ENCODE measurements at regions not wholly inside any gene's neighbourhood (a gene's known extent, or its start where the extent isn't known, plus 50 kb on each side); places are given as distances from the start of the nearest gene placed in this dataset.

GRCh38 chr2:144598906-144599305 is 79.0 kb upstream of the ZEB2 start:
- TF ChIP-seq REST (IDR thresholded peaks at IDR 0.05; ENCODE audit: insufficient replicate concordance, low read depth) (no peak), POLR2AphosphoS5 (IDR thresholded peaks at IDR 0.05; ENCODE audit: low read depth) (no peak), CTCF (IDR thresholded peaks at IDR 0.05; ENCODE audit: insufficient read depth, low read length) (no peak), GABPA (IDR thresholded peaks at IDR 0.05; ENCODE audit: low read depth) (no peak), SPI1 (IDR thresholded peaks at IDR 0.05; ENCODE audit: borderline replicate concordance, low read depth) (no peak)

All from HL-60 (cell line).